ENCODE measurements at regions not wholly inside any gene's neighbourhood (a gene's known extent, or its start where the extent isn't known, plus 50 kb on each side); places are given as distances from the start of the nearest gene placed in this dataset.

DNA sequence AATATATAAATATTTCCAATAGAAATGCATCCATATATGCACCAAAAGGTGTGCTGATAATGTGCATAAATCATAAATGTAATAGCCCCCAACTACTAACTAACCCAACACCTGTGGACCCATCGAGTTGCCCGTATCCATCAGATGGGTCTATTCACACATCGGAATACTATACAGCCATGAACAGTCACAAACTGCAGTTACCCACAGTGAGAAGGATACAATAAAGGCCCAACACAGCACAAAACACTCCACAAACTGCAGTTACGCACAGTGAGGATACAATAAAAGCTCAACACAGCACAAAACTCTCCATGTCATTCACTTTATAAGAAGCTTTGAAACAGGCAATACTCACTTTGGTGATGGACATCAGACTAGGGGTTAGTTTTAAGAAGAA, 145.3 kb upstream of the OTOS start:
- no peak for TF ChIP-seq FOS (IDR thresholded peaks at IDR 0.05; ENCODE audit: low read depth, low read length)
- no peak for TF ChIP-seq RAD21 (IDR thresholded peaks at IDR 0.05; ENCODE audit: low read length)
- TF ChIP-seq CHD1 (IDR thresholded peaks at IDR 0.05; ENCODE audit: low read depth, low read length), result no peak
- no peak for TF ChIP-seq CEBPB (IDR thresholded peaks at IDR 0.05; ENCODE audit: low read depth, low read length)
- TF ChIP-seq RFX5 (IDR thresholded peaks at IDR 0.05; ENCODE audit: low read depth, low read length), result no peak
- no peak for TF ChIP-seq CTCF (conservative IDR thresholded peaks at IDR 0.05; ENCODE audit: low read depth, low read length)
- no peak for TF ChIP-seq POLR2A (IDR thresholded peaks at IDR 0.05; ENCODE audit: low read depth, low read length)
- no peak for TF ChIP-seq BHLHE40 (IDR thresholded peaks at IDR 0.05; ENCODE audit: low read depth, low read length)
- no peak for TF ChIP-seq USF2 (IDR thresholded peaks at IDR 0.05; ENCODE audit: low read depth, low read length)
- TF ChIP-seq SMC3 (IDR thresholded peaks at IDR 0.05; ENCODE audit: low read depth, low read length), result no peak
- no peak for TF ChIP-seq MAZ (IDR thresholded peaks at IDR 0.05; ENCODE audit: borderline replicate concordance, low read depth, low read length)
- no peak for TF ChIP-seq RCOR1 (IDR thresholded peaks at IDR 0.05; ENCODE audit: insufficient replicate concordance, low read length)
- no peak for TF ChIP-seq NFE2L2 (IDR thresholded peaks at IDR 0.05; ENCODE audit: low read depth, low read length)
- no peak for TF ChIP-seq MXI1 (IDR thresholded peaks at IDR 0.05; ENCODE audit: borderline replicate concordance, low read depth, low read length)
- TF ChIP-seq MAFK (IDR thresholded peaks at IDR 0.05; ENCODE audit: low read depth, low read length), result no peak
- TF ChIP-seq, protein P1, sequence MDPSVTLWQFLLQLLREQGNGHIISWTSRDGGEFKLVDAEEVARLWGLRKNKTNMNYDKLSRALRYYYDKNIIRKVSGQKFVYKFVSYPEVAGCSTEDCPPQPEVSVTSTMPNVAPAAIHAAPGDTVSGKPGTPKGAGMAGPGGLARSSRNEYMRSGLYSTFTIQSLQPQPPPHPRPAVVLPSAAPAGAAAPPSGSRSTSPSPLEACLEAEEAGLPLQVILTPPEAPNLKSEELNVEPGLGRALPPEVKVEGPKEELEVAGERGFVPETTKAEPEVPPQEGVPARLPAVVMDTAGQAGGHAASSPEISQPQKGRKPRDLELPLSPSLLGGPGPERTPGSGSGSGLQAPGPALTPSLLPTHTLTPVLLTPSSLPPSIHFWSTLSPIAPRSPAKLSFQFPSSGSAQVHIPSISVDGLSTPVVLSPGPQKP (IDR thresholded peaks at IDR 0.05; ENCODE audit: borderline replicate concordance, low read depth, low read length), result no peak
- Histone ChIP-seq H3K27me3 (ENCODE audit: control insufficient read depth, insufficient read depth, low read length) (peaks cover 30% of the 10 kb centered on the region), H2BK5ac (ENCODE audit: low read depth, low read length, poor library complexity, severe bottlenecking) (no peak overlapping the region), H2AK5ac (ENCODE audit: low read depth, low read length) (no peak overlapping the region), H3K14ac (replicated peaks; ENCODE audit: low read depth, low read length) (no peak overlapping the region), H3K4ac (ENCODE audit: low read depth, low read length) (no peak overlapping the region), H2BK120ac (ENCODE audit: low read depth, low read length) (no peak overlapping the region), H3K27ac (ENCODE audit: insufficient read depth, low read length) (no peak overlapping the region), H3K4me1 (ENCODE audit: control insufficient read depth, insufficient read depth, low read length) (no peaks in the 10 kb centered on the region), H3K4me2 (ENCODE audit: low read depth, low read length) (no peak overlapping the region), H2AFZ (replicated peaks; ENCODE audit: low read length, poor library complexity) (no peak overlapping the region), H3K23ac (ENCODE audit: low read depth, low read length) (no peak overlapping the region), H3K9ac (ENCODE audit: low read depth, low read length) (no peak overlapping the region), H3K4me3 (ENCODE audit: insufficient read depth, low read depth, low read length) (no peak overlapping the region), H4K20me1 (ENCODE audit: insufficient read depth, low read length) (no peaks in the 10 kb centered on the region), H4K8ac (ENCODE audit: low read depth in 2 of 2, low read length in 2 of 2) (no peak overlapping the region), H3K79me1 (ENCODE audit: low read depth in 1 of 2, low read length in 2 of 2) (no peaks in the 10 kb centered on the region), H4K5ac (ENCODE audit: low read depth, low read length) (no peak overlapping the region), H3K36me3 (ENCODE audit: control insufficient read depth, insufficient read depth, low read length) (no peaks in the 10 kb centered on the region), H4K91ac (ENCODE audit: insufficient read depth, low read depth, low read length) (no peak overlapping the region), H3K9me1 (ENCODE audit: insufficient read depth, low read length) (no peaks in the 10 kb centered on the region; the same call in 1 of the 2 replicates), H2BK15ac (ENCODE audit: low read depth, low read length) (no peak overlapping the region), H2BK20ac (ENCODE audit: low read depth, low read length) (no peak overlapping the region), H2AK9ac (replicated peaks; ENCODE audit: low read depth, low read length, poor library complexity) (no peak overlapping the region), H3K9me3 (ENCODE audit: control insufficient read depth, insufficient read depth, low read length) (peaks cover 4% of the 10 kb centered on the region; the same call in 1 of the 2 replicates), H3K18ac (ENCODE audit: low read depth, low read length) (no peak overlapping the region), H3K56ac (ENCODE audit: extremely low read depth, insufficient read depth, low read length) (no peak overlapping the region)
- intact Hi-C loops (cut with micrococcal nuclease) (no loop called here), in situ Hi-C loops (cut with MboI; ENCODE audit: low sequenced_read_pairs) (no loop called here), dilution Hi-C loops (cut with HindIII; ENCODE audit: low sequenced_read_pairs, unreplicated experiment) (no loop called here)
- no TSS peak for BruUV-seq (replicated peaks)
- DNase-seq, result no peak
- ChIA-PET POLR2A (ENCODE audit: unreplicated experiment) (no interaction called here), CTCF (no interaction called here)
- ATAC-seq (ENCODE audit: low read depth), result no peak
- WGBS, 2 experiments (ENCODE audit: extremely low coverage in 2 of 2, insufficient read length in 1 of 2), result no CpG with 5 or more reads among the region's 4 CpGs

All from IMR-90 (cell line).